Trophoblast cell (in vitro differentiated cells and primary cell): ENCODE measurements at regions not wholly inside any gene's neighbourhood (a gene's known extent, or its start where the extent isn't known, plus 50 kb on each side); places are given as distances from the start of the nearest gene placed in this dataset.

Source experiments
- DNase-seq, 2 donors: peaks; one replicate each; pipeline ENCODE4 v3.0.0-alpha.2; 2016
- H2AFZ ChIP-seq: 2 replicates; pipeline ENCODE4 v1.6.1; 2013; ENCODE audit warnings: low read length, moderate library complexity, mild to moderate bottlenecking; ENCODE audit not compliant: insufficient read depth, poor library complexity
- H2AK5ac ChIP-seq: 2 replicates; pipeline ENCODE4 v1.6.1; 2013; ENCODE audit warnings: mild to moderate bottlenecking, low read length
- H2BK120ac ChIP-seq: 2 replicates; pipeline ENCODE4 v1.6.1; 2013; ENCODE audit warnings: low read length, mild to moderate bottlenecking, moderate library complexity; ENCODE audit not compliant: insufficient read depth, poor library complexity
- H2BK12ac ChIP-seq: 2 replicates; pipeline ENCODE4 v1.6.1; 2013; ENCODE audit warnings: mild to moderate bottlenecking, low read length, moderate library complexity
- H2BK5ac ChIP-seq: 2 replicates; pipeline ENCODE4 v1.6.1; 2013; ENCODE audit warnings: low read length, low read depth, moderate library complexity, mild to moderate bottlenecking; ENCODE audit not compliant: poor library complexity
- H3K14ac ChIP-seq: 2 replicates; pipeline ENCODE4 v1.6.1; 2013; ENCODE audit warnings: mild to moderate bottlenecking, low read length
- H3K18ac ChIP-seq: 2 replicates; pipeline ENCODE4 v1.6.1; 2013; ENCODE audit warnings: mild to moderate bottlenecking, low read length
- H3K23ac ChIP-seq: 2 replicates; pipeline ENCODE4 v1.6.1; 2013; ENCODE audit warnings: low read length
- H3K27ac ChIP-seq: 2 replicates; pipeline ENCODE4 v1.5.1; 2013; ENCODE audit warnings: low read depth, mild to moderate bottlenecking, inconsistent platforms, low read length, moderate library complexity
- H3K27me3 ChIP-seq: 2 replicates; pipeline ENCODE4 v1.6.1; 2013; ENCODE audit warnings: inconsistent platforms, mild to moderate bottlenecking, low read length, moderate library complexity; ENCODE audit not compliant: insufficient read depth
- H3K36me3 ChIP-seq, 2 experiments: 1 replicate in 1 of 2; 2 replicates in 1 of 2; pipeline ENCODE4 v1.6.1; 2013; ENCODE audit warnings: low read length in 2 of 2, mild to moderate bottlenecking in 2 of 2, moderate library complexity in 1 of 2; ENCODE audit not compliant: insufficient read depth in 2 of 2, control insufficient read depth in 1 of 2
- H3K4ac ChIP-seq: 2 replicates; pipeline ENCODE4 v1.6.1; 2013; ENCODE audit warnings: low read depth, mild to moderate bottlenecking, low read length, moderate library complexity
- H3K4me1 ChIP-seq, 2 experiments: 1 replicate in 1 of 2; 2 replicates in 1 of 2; pipeline ENCODE4 v1.6.1; 2013; ENCODE audit warnings: low read length in 2 of 2, mild to moderate bottlenecking in 2 of 2, moderate library complexity in 1 of 2; ENCODE audit not compliant: insufficient read depth in 2 of 2, control insufficient read depth in 1 of 2
- H3K4me2 ChIP-seq: 2 replicates; pipeline ENCODE4 v1.6.1; 2013; ENCODE audit warnings: inconsistent platforms, mild to moderate bottlenecking, low read length, moderate library complexity
- H3K4me3 ChIP-seq: 2 replicates; pipeline ENCODE4 v1.5.1; 2013; ENCODE audit warnings: mild to moderate bottlenecking, low read depth, low read length, inconsistent platforms
- H3K79me1 ChIP-seq: one replicate; pipeline ENCODE4 v1.6.1; 2013; ENCODE audit warnings: low read length
- H3K79me2 ChIP-seq: 2 replicates; pipeline ENCODE4 v1.6.1; 2013; ENCODE audit warnings: low read length, mild to moderate bottlenecking; ENCODE audit not compliant: control insufficient read depth, insufficient read depth, poor library complexity
- H3K9ac ChIP-seq: 2 replicates; pipeline ENCODE4 v1.6.1; 2013; ENCODE audit warnings: mild to moderate bottlenecking, low read length
- H3K9me3 ChIP-seq: 2 replicates; pipeline ENCODE4 v1.6.1; 2013; ENCODE audit warnings: low read depth, mild to moderate bottlenecking, control low read depth, inconsistent platforms, low read length; ENCODE audit not compliant: insufficient read depth
- H4K12ac ChIP-seq: 2 replicates; pipeline ENCODE4 v1.6.1; 2013; ENCODE audit warnings: low read depth, mild to moderate bottlenecking, low read length, moderate library complexity
- H4K8ac ChIP-seq: 2 replicates; pipeline ENCODE4 v1.6.1; 2013; ENCODE audit warnings: low read depth, mild to moderate bottlenecking, low read length, moderate library complexity
- H4K91ac ChIP-seq: one replicate; pipeline ENCODE4 v1.6.1; 2013; ENCODE audit warnings: low read depth, mild to moderate bottlenecking, low read length, moderate library complexity
- WGBS: extraction: QIAGEN DNeasy Blood & Tissue Kit; methylation state at CpG from one replicate; pipeline ENCODE4 v1.1.7; 2013; ENCODE audit warnings: missing lambda C conversion rate; ENCODE audit not compliant: insufficient read length, insufficient coverage; ENCODE audit errors: extremely low coverage; 5-methylcytosine and 5-hydroxymethylcytosine counted together

DNA sequence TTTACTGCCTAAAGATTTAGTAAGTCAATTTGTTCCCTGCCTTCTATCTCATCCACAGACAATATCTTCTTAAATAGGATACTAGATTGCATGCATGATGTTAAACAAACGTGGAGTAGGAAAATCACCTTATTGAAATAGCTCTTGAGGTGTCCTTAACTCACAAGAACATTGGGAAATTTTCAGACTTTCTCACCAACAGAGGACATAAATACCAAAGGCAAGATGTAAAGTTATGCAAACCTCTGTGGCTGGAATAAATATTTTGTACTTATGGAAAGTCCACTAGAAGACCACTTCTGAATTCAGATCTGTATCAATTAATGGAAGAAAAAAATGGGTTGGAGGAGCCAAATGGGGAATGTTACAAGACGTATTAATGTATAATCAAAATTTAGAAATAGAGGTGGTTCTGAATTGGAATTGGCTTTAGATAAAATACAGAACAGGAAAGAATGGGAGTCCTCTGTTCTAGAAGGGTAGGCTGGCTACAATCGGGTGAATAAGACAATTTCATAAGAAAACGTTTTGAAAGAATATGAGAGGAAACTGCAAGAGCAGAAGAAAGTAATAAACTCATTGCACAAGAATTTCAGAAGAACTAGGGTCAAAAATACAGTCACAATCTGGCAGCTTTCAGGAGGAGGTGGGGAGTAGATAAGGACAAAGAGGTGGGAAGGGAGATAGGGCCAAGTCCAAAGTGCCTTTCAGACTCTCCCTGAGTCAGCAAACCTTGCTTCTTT is 69.3 kb upstream of the FN1 start:
- Histone ChIP-seq H3K9ac (no peak overlapping the region), H4K91ac (no peak overlapping the region), H4K12ac (no peak overlapping the region), H3K4ac (no peak overlapping the region), H3K79me1 (no peaks in the 10 kb centered on the region), H3K36me3 (no peaks in the 10 kb centered on the region), H3K4me1 (no peaks in the 10 kb centered on the region), H3K4me2 (no peak overlapping the region), H3K18ac (no peak overlapping the region), H2AK5ac (no peak overlapping the region), H4K8ac (no peak overlapping the region), H3K79me2 (no peaks in the 10 kb centered on the region), H2BK120ac (no peak overlapping the region), H3K27ac (no peak overlapping the region), H2BK5ac (no peak overlapping the region), H3K9me3 (no peaks in the 10 kb centered on the region), H3K27me3 (no peaks in the 10 kb centered on the region), H3K4me3 (no peak overlapping the region), H2BK12ac (no peak overlapping the region), H2AFZ (no peak overlapping the region), H3K23ac (no peak overlapping the region), H3K14ac (no peak overlapping the region)
- DNase-seq, result no peak
- no CpG with 5 or more reads among the region's 4 CpGs for WGBS

DNA sequence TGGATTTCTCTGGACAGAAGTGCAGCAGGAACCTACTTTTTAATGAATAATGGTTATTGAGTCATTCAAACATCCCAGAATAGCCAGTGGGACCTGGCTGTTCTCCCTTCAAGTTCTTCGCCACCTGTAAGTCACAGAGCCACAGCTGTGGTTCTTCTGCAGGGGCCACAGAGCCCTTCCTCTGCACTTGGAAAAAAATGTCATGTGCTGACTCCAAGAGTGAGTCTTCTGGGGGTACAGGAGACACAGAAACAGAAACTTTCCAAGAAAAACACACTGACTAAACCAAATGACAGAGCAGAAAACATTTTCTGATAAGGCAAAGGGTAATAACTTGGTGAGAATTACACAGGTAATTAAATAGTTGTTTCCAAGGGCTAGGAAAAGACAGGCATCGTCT is 68.7 kb upstream of the FN1 start:
- Histone ChIP-seq H2AK5ac (peak overlapping the region; percentile 51), H3K4me3 (no peak overlapping the region), H3K36me3 (no peaks in the 10 kb centered on the region), H4K91ac (no peak overlapping the region), H4K8ac (no peak overlapping the region), H2BK12ac (no peak overlapping the region), H2BK120ac (no peak overlapping the region), H4K12ac (no peak overlapping the region), H3K18ac (no peak overlapping the region), H3K4me1 (no peaks in the 10 kb centered on the region), H3K27ac (no peak overlapping the region), H3K4ac (no peak overlapping the region), H3K9ac (no peak overlapping the region), H3K79me1 (no peaks in the 10 kb centered on the region), H3K27me3 (no peaks in the 10 kb centered on the region), H3K79me2 (no peaks in the 10 kb centered on the region), H3K9me3 (no peaks in the 10 kb centered on the region), H2AFZ (no peak overlapping the region), H3K14ac (no peak overlapping the region), H2BK5ac (no peak overlapping the region), H3K4me2 (no peak overlapping the region), H3K23ac (no peak overlapping the region)
- no peak for DNase-seq
- no CpG with 5 or more reads among the region's 2 CpGs for WGBS

DNA sequence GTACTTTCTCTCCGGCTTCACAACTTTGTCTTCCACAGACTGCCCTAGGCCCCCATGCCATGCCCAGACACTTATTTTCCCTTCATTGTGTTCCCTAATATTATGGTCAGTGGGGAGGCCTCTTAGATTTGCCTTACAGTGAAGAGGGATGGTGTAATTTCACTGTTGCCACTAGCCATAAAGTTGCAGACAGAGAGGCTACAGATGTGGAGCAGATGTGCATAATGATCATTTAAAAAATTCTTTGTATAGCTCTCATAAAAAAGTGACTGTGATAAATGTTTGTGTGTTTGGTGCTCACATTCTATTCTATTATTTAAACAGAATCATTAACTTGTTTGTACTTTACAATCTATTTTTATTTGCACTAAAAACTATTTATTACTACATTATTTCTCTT is 67.5 kb upstream of the FN1 start:
- Histone ChIP-seq H4K12ac (no peak overlapping the region), H3K27me3 (no peaks in the 10 kb centered on the region), H4K8ac (no peak overlapping the region), H4K91ac (no peak overlapping the region), H2BK120ac (no peak overlapping the region), H3K4me1 (no peaks in the 10 kb centered on the region), H3K9ac (no peak overlapping the region), H3K79me2 (no peaks in the 10 kb centered on the region), H3K23ac (no peak overlapping the region), H2BK5ac (no peak overlapping the region), H3K27ac (no peak overlapping the region), H3K4me3 (no peak overlapping the region), H3K79me1 (no peaks in the 10 kb centered on the region), H3K18ac (no peak overlapping the region), H3K4ac (no peak overlapping the region), H2AFZ (no peak overlapping the region), H2AK5ac (no peak overlapping the region), H3K4me2 (no peak overlapping the region), H3K36me3 (no peaks in the 10 kb centered on the region), H2BK12ac (peak overlapping the region; percentile 71), H3K9me3 (no peaks in the 10 kb centered on the region), H3K14ac (peak overlapping the region; percentile 8)
- DNase-seq, result no peak
- WGBS, result no CpG with 5 or more reads among the region's 1 CpG

- no peaks in the 10 kb centered on the region for H3K36me3 ChIP-seq
- no peaks in the 10 kb centered on the region for H3K79me1 ChIP-seq
- no peak overlapping the region for H3K14ac ChIP-seq
- no peak overlapping the region for H4K12ac ChIP-seq
- no peak overlapping the region for H3K4me3 ChIP-seq
- no peaks in the 10 kb centered on the region for H3K79me2 ChIP-seq
- H3K9ac ChIP-seq, result no peak overlapping the region
- H2AK5ac ChIP-seq, result no peak overlapping the region
- H2AFZ ChIP-seq, result no peak overlapping the region
- no peak overlapping the region for H2BK120ac ChIP-seq
- no peak overlapping the region for H4K91ac ChIP-seq
- no peak overlapping the region for H3K18ac ChIP-seq
- no peak overlapping the region for H3K4me2 ChIP-seq
- H2BK12ac ChIP-seq, result no peak overlapping the region
- H3K9me3 ChIP-seq, result no peaks in the 10 kb centered on the region
- H3K4me1 ChIP-seq, result no peaks in the 10 kb centered on the region
- no peak for DNase-seq
- H2BK5ac ChIP-seq, result no peak overlapping the region
- H3K4ac ChIP-seq, result no peak overlapping the region
- no peak overlapping the region for H3K27ac ChIP-seq
- H4K8ac ChIP-seq, result no peak overlapping the region
- no peak overlapping the region for H3K23ac ChIP-seq
- H3K27me3 ChIP-seq, result no peaks in the 10 kb centered on the region
Observed at GRCh38 chr2:215500466-215500865, 64.6 kb upstream of the FN1 start.
